HG03378 (cell line): ENCODE measurements at regions not wholly inside any gene's neighbourhood (a gene's known extent, or its start where the extent isn't known, plus 50 kb on each side); places are given as distances from the start of the nearest gene placed in this dataset.

ENCODE experiments used
- ATAC-seq: cut with Tn5 transposase; IDR thresholded peaks from one replicate; pipeline ENCODE4 v1.9.1; 2021; ENCODE audit warnings: mild to moderate bottlenecking, moderate library complexity; ENCODE audit not compliant: unreplicated experiment

DNA sequence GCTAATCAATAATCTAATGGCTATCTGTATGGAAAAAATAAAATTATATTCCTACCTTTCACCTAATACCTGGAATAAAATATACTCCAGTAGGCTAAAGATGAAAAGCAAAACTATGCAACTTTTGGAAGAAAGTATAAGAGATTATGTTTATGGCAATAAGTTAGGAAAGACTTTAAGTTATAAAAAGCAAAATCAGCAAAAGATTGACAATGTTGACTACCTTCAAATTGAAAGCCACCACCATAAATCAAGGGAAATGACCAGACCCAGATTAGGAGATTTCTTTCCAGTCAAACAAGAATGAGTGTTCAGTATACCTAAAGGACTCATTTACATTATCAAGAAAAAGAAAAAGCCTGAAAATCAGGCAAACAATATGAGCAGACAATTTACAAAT is 159.1 kb upstream of the ZBED5 start:
- ATAC-seq, result no peak

DNA sequence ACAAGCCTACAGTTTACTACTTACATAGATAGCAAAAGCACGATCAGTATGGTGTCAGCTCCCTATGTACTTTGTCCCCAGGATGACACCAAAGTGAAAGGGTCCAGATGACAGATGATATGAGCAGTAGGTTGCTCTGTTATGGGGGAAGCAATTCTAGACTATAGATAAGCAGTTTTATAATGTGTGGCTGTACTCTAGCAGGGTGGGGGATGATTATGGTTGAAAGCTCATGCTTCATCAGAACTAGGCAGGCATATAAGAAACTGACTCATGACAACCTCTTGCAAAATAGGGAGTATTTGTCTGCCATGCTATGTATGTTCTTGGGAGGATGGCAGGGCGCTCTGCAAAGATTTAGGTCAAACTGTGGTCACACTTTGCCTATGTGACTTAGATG is 158.2 kb upstream of the ZBED5 start:
- no peak for ATAC-seq

DNA sequence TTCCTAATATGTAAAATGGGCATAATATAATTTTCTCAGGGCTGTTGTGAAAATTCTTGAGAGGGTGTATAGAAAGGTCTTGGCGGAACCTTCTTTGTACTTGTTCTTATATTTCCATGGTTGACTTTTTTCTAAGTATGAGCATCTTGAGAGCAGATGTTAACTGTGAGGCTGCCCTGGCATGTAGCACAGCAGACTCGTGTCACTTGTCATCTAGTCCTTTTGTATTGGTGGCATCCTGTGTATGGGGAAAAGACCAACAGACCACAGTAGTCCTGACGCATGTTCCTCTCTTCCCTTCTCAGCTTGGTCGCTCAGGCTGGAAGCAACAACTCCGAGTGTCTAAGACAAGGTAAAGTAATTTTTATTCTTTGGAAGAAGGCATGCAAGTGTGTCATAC is 153.8 kb upstream of the ZBED5 start:
- ATAC-seq, result no peak

DNA sequence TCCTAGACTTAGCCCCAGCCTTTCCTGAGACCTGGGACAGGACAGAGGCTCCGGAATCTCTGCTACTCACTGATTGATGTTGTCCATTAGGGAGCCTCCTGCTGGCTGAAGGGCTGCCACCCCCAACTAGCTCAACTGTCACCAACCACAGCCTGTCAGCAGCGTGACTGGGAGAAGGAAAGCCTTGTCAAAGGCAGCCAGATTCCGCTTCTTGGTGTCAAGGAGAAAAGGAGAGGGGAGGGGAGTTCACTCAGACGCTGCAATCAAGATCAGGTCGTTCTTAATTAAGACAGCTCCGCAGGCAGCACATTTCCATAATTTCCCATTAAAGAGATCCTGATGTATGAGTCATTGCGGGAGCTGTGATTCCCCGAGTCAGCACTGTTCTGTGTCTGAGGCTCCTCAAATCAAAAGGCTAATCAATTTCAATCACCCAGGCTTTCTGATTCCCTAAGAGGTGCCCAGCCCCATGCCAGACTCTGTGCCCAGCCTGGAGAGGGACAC is 152.8 kb upstream of the ZBED5 start:
- ATAC-seq, result no peak

DNA sequence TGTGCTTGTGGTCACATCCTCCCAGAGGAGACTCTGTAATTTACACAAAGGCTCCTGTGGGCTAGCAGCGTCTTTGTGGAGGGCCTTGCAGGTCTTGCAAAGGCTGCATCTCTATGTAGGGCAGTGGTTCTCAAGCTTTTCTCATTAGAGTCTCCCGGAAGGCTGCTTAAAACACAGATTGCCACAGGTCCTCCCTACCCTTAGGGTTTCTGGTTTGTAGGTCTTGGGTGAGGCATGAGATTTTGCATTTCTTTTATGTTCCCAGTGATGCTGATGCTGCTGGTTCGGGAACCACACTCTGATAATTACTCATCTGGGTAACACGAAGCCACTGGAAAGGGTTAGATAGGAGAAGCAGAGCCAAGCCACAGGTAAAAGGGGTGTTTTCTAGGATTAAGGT is 151.3 kb upstream of the ZBED5 start:
- ATAC-seq, result no peak

DNA sequence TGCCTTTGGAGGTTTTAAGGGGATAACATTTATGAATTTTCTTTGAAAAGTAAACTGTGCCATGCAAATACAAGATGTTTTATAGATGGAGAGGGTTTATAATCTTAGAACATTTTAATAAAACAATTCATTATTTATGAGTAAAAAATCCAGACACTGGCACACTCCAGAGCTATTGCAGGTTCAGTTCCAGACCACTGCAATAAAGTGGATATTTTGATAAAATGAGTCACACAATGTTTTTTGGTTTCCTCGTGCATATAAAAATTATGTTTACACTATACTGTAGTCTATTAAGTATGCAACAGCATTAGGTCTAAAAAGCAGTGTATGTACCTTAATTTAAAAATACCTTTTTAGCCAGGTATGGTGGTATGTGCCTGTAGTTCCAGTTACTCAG is 146.2 kb upstream of the ZBED5 start:
- no peak for ATAC-seq

DNA sequence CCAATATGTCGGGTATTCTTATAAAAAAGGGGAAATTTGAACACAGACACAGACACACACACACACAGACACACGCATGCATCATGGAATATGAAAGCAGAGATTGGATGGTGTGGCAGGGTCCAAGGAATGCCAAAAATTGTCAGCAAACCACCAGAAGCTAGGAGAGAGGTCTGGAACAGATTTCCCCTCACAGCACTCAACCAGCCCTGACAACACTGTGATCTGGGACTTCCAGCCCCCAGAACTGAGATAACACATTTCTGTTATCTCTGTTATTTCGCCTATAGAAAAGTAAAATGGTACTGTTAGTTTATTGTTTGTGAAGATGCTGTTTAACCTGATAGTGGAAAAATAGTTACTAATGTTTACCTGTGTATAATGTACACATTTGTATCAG is 145.4 kb upstream of the ZBED5 start:
- ATAC-seq, result no peak

DNA sequence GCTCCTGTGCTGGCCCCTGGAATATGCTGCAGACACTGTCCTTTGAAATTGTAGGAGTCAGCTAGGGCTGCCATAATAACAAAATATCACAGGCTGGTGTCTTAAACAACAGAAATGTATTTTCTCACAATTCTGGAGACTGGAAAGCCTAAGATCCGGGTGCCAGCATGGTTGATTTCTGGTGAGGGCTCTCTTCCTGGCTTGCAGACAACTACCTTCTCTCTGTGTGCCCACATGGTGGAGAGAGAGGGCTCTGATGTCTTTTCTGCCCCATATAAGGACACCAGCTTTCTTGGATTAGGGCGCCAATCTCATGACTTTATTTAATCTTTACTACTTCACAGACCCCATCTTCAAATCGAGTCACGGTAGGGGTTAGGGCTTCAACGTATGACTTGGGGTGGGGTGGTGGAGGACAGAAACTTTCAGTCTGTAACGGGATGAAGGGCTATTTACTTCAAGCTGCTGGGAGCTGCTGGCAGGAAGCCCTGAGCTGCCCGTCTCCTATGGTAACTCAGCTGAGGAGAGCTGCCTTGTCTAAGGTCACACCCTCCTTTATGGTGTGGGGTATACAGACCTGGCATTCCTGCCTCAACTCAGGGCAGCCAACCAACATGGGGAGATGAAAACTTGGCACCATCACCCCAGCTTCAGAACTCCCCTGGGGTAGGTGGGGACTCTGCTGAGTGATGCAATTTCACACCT is 142.9 kb upstream of the ZBED5 start:
- ATAC-seq, result no peak

DNA sequence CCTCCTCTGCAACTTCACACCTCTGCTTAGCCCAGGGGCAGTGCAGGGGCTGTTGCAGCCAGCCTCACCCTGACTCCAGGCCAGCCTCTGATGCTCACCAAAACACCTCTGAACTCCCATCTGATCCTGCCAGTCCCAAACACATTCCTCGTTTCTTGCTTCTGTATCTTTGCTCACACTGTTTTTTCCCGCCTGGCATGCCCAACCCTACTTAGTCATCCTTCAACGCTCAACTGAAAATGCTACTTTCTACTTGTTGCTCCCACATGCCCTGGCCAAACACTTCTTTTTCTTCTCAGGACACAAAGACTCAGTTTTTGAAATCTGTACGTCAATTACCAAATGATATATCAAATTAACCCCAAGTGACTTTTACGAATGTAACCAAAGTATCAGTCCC is 140.8 kb upstream of the ZBED5 start:
- ATAC-seq, result no peak

DNA sequence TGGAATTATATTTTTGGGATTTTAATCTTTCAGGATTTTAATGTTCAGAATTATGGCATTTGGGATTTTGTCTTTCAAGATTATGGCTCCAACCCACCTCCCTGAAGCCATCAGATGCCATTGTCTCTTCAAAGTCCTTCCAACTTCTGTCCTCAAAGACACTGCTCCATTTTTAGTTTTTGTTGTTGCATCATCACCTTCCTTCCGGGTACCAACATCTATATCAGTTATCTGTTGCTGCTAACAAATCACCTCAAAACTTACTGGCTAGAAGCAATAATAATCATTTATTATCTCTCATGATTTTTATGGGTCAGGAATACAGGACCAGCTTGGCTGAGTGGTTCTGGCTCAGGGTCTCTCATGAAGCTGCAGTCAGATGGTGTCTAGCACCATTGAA is 138.8 kb upstream of the ZBED5 start:
- ATAC-seq, result no peak

DNA sequence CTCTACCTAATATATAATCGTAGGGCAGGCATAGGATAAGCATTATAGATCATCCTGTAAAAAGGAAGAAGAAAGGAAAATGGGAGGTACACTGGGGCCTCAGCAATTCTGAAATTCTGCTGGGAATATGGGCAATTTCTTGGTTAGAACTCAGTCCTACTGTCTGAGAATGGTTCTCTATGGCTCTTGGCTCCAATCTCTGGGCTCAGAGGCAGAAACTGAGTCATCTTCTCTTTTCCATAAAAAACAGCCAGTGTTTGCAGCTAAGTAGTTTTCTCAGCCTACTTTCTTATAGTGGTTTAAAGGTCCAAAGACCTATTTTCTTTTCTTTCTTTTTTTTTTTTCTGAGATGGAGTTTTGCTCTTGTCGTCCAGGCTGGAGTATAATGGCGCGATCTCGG is 135.8 kb upstream of the ZBED5 start:
- no peak for ATAC-seq

DNA sequence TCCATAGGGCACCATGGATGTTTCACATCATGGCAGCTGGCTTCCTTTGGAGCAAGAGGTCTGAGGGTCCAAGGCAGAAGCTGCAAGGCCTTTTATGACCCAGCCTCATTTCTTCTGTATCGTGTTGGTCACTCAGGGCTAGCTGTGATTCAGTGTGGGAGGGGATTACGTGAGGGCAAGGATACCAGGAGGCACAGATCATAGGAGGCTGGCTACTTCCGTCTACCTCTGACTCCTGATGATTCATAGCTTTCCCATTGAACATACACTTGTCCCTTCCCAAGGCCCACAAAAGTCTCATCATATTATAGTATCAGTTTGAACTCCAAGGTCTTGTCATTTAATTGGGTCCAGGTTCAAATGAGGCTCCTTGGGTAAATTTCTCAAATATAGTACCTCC is 135.3 kb upstream of the ZBED5 start:
- no peak for ATAC-seq

DNA sequence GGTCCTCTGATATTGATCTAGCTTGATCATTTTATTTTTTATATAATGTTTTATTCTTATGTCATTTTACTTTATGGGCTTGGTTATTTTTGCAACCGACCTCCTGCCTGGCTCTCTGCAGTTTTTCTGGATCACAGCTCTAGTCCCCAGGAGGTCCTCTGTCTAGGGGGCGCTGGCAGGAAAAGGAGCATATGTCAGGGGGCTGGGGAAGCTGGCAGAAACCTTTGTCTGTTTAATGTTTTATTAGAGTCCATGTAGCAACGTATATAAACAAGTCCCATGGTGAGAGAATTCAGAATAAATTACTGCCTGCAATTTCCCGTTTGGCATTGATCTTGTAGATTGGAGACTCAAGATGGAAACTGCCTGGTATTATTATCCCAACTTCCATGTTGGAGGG is 133.5 kb upstream of the ZBED5 start:
- ATAC-seq, result no peak

DNA sequence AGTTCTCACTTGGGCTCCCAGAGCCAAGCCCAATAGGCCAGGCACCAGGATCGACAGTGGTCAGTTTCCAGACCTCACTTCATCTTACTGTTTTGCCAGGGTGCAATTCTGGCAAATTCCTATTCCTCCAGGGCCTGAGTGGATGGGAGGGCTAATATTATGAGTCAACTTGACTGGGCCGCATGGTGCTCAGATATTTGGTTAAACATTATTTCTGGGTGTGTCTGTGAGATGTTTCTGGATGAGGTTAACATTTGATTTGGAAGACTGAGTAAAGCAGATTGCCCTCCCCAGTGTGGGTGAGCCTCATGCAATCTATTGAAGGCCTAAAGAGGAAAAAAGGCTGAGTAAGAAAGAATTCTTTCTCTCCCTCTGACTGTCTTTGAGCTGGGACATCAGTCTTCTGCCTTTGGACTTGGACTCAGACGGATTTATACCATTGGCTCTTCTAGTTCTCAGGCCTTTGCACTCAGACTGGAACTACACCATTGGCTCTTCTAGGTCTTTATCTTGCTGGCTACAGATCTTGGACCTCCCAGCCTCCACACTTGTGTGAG is 132.9 kb upstream of the ZBED5 start:
- ATAC-seq, result no peak

DNA sequence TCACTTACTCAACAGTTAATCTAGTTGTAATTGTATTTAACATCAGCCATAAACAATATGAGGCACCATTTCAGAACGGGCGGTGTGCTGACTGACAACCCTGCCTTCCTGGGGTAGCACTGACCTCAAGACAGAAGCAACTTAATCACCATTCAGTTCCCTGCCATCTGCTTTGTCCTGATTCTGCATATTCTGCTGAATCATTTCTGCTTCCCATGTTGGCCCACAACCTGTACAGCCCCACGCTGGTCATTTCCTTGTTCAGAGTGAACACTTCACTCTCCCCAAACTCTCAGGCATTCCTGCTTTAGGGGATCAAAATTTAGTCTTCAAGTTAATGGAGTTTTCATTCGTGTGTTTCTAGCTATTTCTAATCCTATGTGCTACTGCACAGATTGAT is 132.3 kb upstream of the ZBED5 start:
- ATAC-seq, result no peak

DNA sequence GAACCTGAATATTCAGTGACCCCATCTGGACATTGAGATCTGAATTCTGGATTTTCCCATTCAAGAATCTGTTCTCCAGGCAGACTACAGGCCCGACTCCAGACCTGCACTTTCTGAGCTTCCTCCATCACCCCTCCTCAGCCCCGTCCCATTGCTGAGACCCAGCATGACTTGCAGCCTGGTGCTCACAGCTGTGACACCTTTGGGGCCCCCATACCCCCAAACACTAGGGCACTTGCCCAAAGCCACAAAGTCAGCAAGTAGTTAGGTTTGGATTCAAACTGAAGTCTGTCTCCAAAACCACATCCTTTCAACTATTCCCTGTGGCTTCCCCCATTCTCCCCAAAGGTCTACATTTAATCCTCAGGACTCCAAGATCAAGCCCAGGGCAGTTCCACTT is 128.2 kb upstream of the ZBED5 start:
- no peak for ATAC-seq

DNA sequence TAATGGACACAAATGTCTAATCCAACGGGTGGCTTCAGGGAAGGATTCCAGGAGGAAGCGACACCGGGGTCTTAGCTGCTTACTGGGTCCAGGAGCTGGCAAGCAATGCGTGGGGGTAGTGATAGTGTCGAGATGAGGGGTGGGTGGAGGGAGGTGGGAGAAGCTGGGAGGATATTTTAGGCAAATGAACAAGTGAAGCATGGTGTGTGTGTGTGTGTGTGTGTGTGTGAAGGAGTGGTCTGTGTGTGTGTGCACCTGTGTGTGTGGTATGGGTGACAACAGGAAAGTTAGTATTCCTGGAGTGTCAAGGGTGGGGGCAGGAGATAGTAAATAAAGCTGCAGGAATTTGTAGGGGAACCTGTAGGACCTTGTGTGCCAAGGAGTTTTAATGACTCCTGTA is 126.9 kb upstream of the ZBED5 start:
- no peak for ATAC-seq

DNA sequence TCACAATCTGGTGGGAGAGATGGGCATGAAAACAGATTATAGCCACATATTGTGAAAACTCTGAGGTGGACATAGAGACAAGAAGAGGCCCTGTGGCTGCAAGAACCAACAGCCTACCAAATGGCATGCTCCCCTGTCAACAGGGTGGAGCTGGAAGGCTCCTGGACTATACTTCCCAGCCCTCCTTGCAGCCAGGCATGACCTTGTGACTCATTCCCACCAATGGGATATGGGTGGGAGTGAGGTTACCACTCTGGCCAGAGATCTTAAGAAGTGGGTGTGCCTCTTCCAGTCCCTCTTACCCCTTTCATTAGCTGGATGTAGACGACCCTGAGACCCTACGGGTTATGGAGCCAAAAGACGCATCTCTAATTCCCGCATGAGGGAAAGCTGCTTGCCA is 126.4 kb upstream of the ZBED5 start:
- no peak for ATAC-seq

DNA sequence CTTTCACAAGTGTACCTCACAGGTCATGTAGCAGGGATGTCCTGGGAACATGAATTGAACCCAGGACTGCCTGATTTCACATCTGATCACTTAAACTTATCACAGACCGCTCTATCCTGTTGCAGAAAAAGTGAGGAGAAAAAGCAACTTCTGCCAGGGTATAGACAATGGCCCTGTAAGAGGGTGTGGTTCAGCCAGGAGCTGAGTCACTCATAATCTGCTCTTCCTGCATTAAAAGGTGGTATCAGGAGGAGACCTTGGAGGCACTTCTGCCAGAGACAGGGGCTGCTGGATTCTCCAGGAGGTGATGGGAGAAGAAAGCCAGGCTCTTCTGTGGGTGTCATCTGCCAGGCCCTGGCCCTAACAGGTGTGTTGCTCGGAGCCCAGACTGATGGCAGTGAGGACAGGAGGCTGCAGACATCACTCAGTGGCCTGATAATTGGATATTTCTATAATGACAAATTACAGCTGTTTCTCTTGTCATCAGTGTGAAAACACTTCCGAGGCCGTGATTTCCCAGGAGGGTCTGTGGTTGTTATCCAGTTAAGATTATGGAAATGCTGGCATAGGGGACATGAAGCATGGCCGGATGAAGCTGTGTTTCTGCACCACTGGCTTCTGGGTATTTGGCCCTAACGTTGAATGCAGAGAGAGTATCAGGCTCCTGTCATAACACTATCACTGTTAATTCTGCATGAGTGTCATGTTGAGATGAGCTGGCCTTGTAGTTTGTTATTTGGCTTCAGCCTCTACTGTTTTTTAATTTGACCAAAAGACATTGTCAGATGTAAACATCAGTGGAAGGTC is 125.1 kb upstream of the ZBED5 start:
- no peak for ATAC-seq

DNA sequence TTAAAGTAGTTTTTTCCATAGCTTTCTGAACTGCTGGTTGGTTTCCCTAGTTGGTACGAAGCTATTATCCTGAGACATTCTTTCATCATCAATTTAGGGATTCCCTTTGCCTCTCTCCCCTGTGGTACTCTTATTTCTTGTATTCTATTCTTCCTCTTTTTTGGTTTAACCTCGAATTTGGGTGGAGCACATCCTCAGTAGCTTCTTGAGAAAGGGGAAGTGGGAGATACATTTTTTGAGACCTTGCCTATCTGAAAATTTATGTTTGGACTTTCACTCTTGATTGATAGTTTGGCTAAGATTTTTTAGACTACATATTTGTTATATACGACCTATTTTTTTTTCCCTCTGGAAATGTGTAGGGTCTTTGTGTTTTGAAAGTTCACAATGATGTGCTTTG is 121.7 kb upstream of the ZBED5 start:
- ATAC-seq, result no peak

DNA sequence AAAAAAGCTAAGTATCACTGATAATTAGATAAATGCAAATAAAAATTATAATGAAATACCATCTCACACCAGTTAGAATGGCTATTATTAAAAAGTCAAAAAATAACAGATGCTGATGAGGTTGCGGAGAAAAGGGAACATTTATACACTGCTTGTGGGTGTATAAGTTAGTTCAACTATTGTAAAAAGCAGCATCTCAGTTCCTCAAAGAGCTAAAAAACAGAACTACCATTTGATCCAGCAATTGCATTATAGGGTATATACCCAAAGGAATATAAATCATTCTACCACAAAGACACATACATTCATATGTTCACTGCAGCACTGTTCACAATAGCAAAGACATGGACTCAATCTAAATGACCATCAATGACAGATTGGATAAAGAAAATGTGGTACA is 120.3 kb upstream of the ZBED5 start:
- ATAC-seq, result no peak

DNA sequence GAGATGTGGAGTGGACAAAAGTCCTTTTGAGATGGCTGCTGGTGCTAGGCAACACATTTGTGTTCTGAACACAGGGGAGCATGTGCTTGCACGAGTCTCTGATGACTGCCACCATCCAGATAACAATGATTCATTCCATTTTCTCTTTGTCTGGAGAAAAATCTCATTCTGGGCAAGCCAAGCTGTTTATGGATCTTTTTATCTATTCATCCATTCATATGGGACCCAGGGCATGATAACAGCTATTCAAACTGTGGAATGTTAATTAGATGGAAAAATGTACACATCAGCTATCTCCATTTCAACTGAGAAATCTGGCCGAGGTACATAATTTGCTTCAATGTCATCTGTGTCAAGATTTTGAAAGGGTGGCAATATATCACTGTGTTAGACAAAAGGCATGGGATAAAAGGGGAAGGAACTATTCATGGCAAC is 117.5 kb upstream of the ZBED5 start:
- ATAC-seq, result no peak
